Upper lobe of right lung (tissue), 1 donor: ENCODE measurements at regions not wholly inside any gene's neighbourhood (a gene's known extent, or its start where the extent isn't known, plus 50 kb on each side); places are given as distances from the start of the nearest gene placed in this dataset.

Source experiments
- ATAC-seq: fragments of 200-7000 bp; cut with Tn5 transposase; one replicate; pipeline ENCODE4 v1.9.1; 2020; ENCODE audit warnings: mild to moderate bottlenecking, moderate library complexity
- DNase-seq: peaks from one replicate; pipeline ENCODE4 v3.0.0-alpha.2; 2020
- H3K27ac ChIP-seq: fragments of 200-600 bp; one replicate; pipeline ENCODE4 v1.8.0; 2022
- H3K27me3 ChIP-seq: fragments of 200-600 bp; one replicate; pipeline ENCODE4 v1.8.0; 2022; ENCODE audit warnings: mild to moderate bottlenecking
- H3K36me3 ChIP-seq: fragments of 200-600 bp; one replicate; pipeline ENCODE4 v1.8.0; 2022
- H3K4me1 ChIP-seq: fragments of 200-600 bp; one replicate; pipeline ENCODE4 v1.8.0; 2022
- H3K4me3 ChIP-seq: fragments of 200-600 bp; one replicate; pipeline ENCODE4 v1.8.0; 2022; ENCODE audit warnings: mild to moderate bottlenecking
- H3K9me3 ChIP-seq: fragments of 200-600 bp; one replicate; pipeline ENCODE4 v1.8.0; 2022
- CTCF ChIP-seq: fragments of 200-600 bp; IDR thresholded peaks from one replicate; pipeline ENCODE4 v1.8.0; 2022; ENCODE audit warnings: antibody characterized with exemption
- intact Hi-C: fragments of 100-400 bp; cut with DNase I; formaldehyde crosslinking; loops from one replicate; pipeline ENCODE4 v1.11.0; 2022
- donor health status: DM: no; HTN: yes; CAD: no; lungs with severe emphysema.

GRCh38 chr1:209444961-209445360 lies 138.6 kb upstream of the CAMK1G start:
- intact Hi-C loops: no loop called here
- ATAC-seq: no peak

GRCh38 chr1:209445576-209445975 lies 137.9 kb upstream of the CAMK1G start:
- H3K36me3 ChIP-seq: no peaks in the 10 kb centered on the region
- H3K27me3 ChIP-seq: no peaks in the 10 kb centered on the region
- H3K4me1 ChIP-seq: no peaks in the 10 kb centered on the region
- H3K27ac ChIP-seq: no peak overlapping the region
- intact Hi-C loops: no loop called here
- H3K9me3 ChIP-seq: no peaks in the 10 kb centered on the region
- H3K4me3 ChIP-seq: no peak overlapping the region
- ATAC-seq: no peak
- no peak for DNase-seq
- no peak for TF ChIP-seq CTCF

More at GRCh38 chr1:209444961-209445360, 138.6 kb upstream of the CAMK1G start:
- H3K4me1 ChIP-seq: no peaks in the 10 kb centered on the region
- H3K9me3 ChIP-seq: no peaks in the 10 kb centered on the region
- H3K27ac ChIP-seq: no peak overlapping the region
- TF ChIP-seq CTCF: no peak
- H3K36me3 ChIP-seq: no peaks in the 10 kb centered on the region
- no peaks in the 10 kb centered on the region for H3K27me3 ChIP-seq
- DNase-seq: no peak
- H3K4me3 ChIP-seq: no peak overlapping the region

- DNase-seq (no peak), ATAC-seq (no peak)
- H3K4me3 ChIP-seq: no peak overlapping the region
- H3K4me1 ChIP-seq: no peaks in the 10 kb centered on the region
- TF ChIP-seq CTCF: no peak
- H3K27me3 ChIP-seq: no peaks in the 10 kb centered on the region
- H3K36me3 ChIP-seq: no peaks in the 10 kb centered on the region
- intact Hi-C loops: no loop called here
- no peak overlapping the region for H3K27ac ChIP-seq
- no peaks in the 10 kb centered on the region for H3K9me3 ChIP-seq
These were observed 137.2 kb upstream of the CAMK1G start for GRCh38 chr1:209446356-209446755.

- H3K27ac ChIP-seq: no peak overlapping the region
- peaks cover 7% of the 10 kb centered on the region for H3K4me1 ChIP-seq
- no peaks in the 10 kb centered on the region for H3K9me3 ChIP-seq
- ATAC-seq: no peak
- DNase-seq: no peak
- no peak overlapping the region for H3K4me3 ChIP-seq
- H3K36me3 ChIP-seq: no peaks in the 10 kb centered on the region
- intact Hi-C loops: no loop called here
- no peaks in the 10 kb centered on the region for H3K27me3 ChIP-seq
- no peak for TF ChIP-seq CTCF
These were observed 129.0 kb upstream of the CAMK1G start for GRCh38 chr1:209454340-209454994.

GRCh38 chr1:209455145-209455544 lies 128.4 kb upstream of the CAMK1G start:
- H3K36me3 ChIP-seq: no peaks in the 10 kb centered on the region
- TF ChIP-seq CTCF: no peak
- ATAC-seq (no peak), DNase-seq (no peak)
- no peaks in the 10 kb centered on the region for H3K27me3 ChIP-seq
- H3K9me3 ChIP-seq: no peaks in the 10 kb centered on the region
- H3K4me1 ChIP-seq: peaks cover 7% of the 10 kb centered on the region
- no peak overlapping the region for H3K27ac ChIP-seq
- H3K4me3 ChIP-seq: no peak overlapping the region
- intact Hi-C loops: no loop called here
